Embryonic facial prominence (tissue), 1 donor: ENCODE measurements at regions not wholly inside any gene's neighbourhood (a gene's known extent, or its start where the extent isn't known, plus 50 kb on each side); places are given as distances from the start of the nearest gene placed in this dataset.

Source experiments
- DNase-seq: peaks from one replicate; pipeline ENCODE4 v3.0.0-alpha.2; 2016; ENCODE audit errors: extremely low spot score

- no peak for DNase-seq
Measured at GRCh38 chr10:36232935-36233334, 590.8 kb upstream of the FZD8 start.

- DNase-seq, result no peak
Measured at GRCh38 chr10:36224431-36224985, 582.4 kb upstream of the FZD8 start.

GRCh38 chr10:36221101-36221500 lies 579.0 kb upstream of the FZD8 start:
- no peak for DNase-seq

GRCh38 chr10:36220151-36220550 lies 578.1 kb upstream of the FZD8 start:
- no peak for DNase-seq

- DNase-seq, result no peak
Measured at GRCh38 chr10:36211856-36212255, 569.8 kb upstream of the FZD8 start.

GRCh38 chr10:36209480-36209879 lies 567.4 kb upstream of the FZD8 start:
- DNase-seq, result no peak

- no peak for DNase-seq
Measured at GRCh38 chr10:36202881-36203280, 560.8 kb upstream of the FZD8 start.

- no peak for DNase-seq
Measured at GRCh38 chr10:36200577-36200976, 558.5 kb upstream of the FZD8 start.

GRCh38 chr10:36198322-36198721 lies 556.2 kb upstream of the FZD8 start:
- DNase-seq, result no peak

GRCh38 chr10:36195364-36195763 lies 553.3 kb upstream of the FZD8 start:
- DNase-seq, result no peak

- no peak for DNase-seq
Measured at GRCh38 chr10:36194276-36194675, 552.2 kb upstream of the FZD8 start.

- DNase-seq, result no peak
Measured at GRCh38 chr10:36191009-36191408, 548.9 kb upstream of the FZD8 start.

GRCh38 chr10:36188461-36188860 lies 546.4 kb upstream of the FZD8 start:
- no peak for DNase-seq

GRCh38 chr10:36188080-36188453 lies 546.0 kb upstream of the FZD8 start:
- DNase-seq, result no peak

- DNase-seq, result no peak
Measured at GRCh38 chr10:36187380-36188079, 545.4 kb upstream of the FZD8 start.

GRCh38 chr10:36185097-36185496 lies 543.0 kb upstream of the FZD8 start:
- no peak for DNase-seq

- DNase-seq, result no peak
Measured at GRCh38 chr10:36183726-36184125, 541.6 kb upstream of the FZD8 start.

GRCh38 chr10:36183056-36183455 lies 541.0 kb upstream of the FZD8 start:
- no peak for DNase-seq

- DNase-seq, result no peak
Measured at GRCh38 chr10:36182606-36183005, 540.5 kb upstream of the FZD8 start.

- no peak for DNase-seq
Measured at GRCh38 chr10:36182179-36182566, 540.1 kb upstream of the FZD8 start.

GRCh38 chr10:36181426-36182178 lies 539.5 kb upstream of the FZD8 start:
- no peak for DNase-seq

- no peak for DNase-seq
Measured at GRCh38 chr10:36178616-36179015, 536.5 kb upstream of the FZD8 start.

GRCh38 chr10:36177071-36177470 lies 535.0 kb upstream of the FZD8 start:
- no peak for DNase-seq
